LNCaP clone FGC (cell line): ENCODE measurements at regions not wholly inside any gene's neighbourhood (a gene's known extent, or its start where the extent isn't known, plus 50 kb on each side); places are given as distances from the start of the nearest gene placed in this dataset.
"Not testable (repeated sequence)": the region's sequence is repeated elsewhere in the genome, so short reads cannot be mapped to it uniquely, and the experiment has no call there.

Experiments used
- DNase-seq: peaks from one replicate; pipeline ENCODE4 v3.0.0-alpha.2; 2011; ENCODE audit warnings: low read depth
- H3K4me3 ChIP-seq: 2 replicates; pipeline ENCODE4 v1.5.1; 2011; ENCODE audit warnings: mild to moderate bottlenecking, low read depth, low read length, control low read depth
- CTCF ChIP-seq: IDR thresholded peaks from 2 replicates; pipeline ENCODE4 v1.5.1; 2012; ENCODE audit warnings: mild to moderate bottlenecking; ENCODE audit not compliant: control insufficient read depth, insufficient read depth; ENCODE audit errors: extremely low read depth

GRCh38 chr12:113535100-113535499 is 63.4 kb upstream of the LHX5 start:
- no peak for DNase-seq
- no peak for TF ChIP-seq CTCF
- no peak overlapping the region for H3K4me3 ChIP-seq

- no peak for DNase-seq
- H3K4me3 ChIP-seq: no peak overlapping the region
- no peak for TF ChIP-seq CTCF
Measured at GRCh38 chr12:113534555-113534954, 62.9 kb upstream of the LHX5 start.

- H3K4me3 ChIP-seq: no peak overlapping the region
- TF ChIP-seq CTCF: no peak
- no peak for DNase-seq
Measured at GRCh38 chr12:113533842-113534375, 62.2 kb upstream of the LHX5 start.

- DNase-seq: no peak
- no peak for TF ChIP-seq CTCF
- no peak overlapping the region for H3K4me3 ChIP-seq
Measured at GRCh38 chr12:113532292-113532691, 60.6 kb upstream of the LHX5 start.

- not testable (repeated sequence) for DNase-seq, H3K4me3 ChIP-seq
Measured at GRCh38 chr12:113531073-113531472, 59.4 kb upstream of the LHX5 start.

- no peak for TF ChIP-seq CTCF
- DNase-seq: no peak
Measured at GRCh38 chr12:113528606-113529293, 57.1 kb upstream of the LHX5 start.

GRCh38 chr12:113525066-113525465 is 53.4 kb upstream of the LHX5 start:
- no peak for DNase-seq
- no peak overlapping the region for H3K4me3 ChIP-seq
- no peak for TF ChIP-seq CTCF

More at GRCh38 chr12:113528606-113529293, 57.1 kb upstream of the LHX5 start:
- H3K4me3 ChIP-seq: no peak overlapping the region
